Fibroblast of pulmonary artery (primary cell): ENCODE measurements at regions not wholly inside any gene's neighbourhood (a gene's known extent, or its start where the extent isn't known, plus 50 kb on each side); places are given as distances from the start of the nearest gene placed in this dataset.
A peak's percentile ranks its signal among the peaks of the same experiment; 100 is the strongest.

Experiments used
- DNase-seq: peaks from one replicate; pipeline ENCODE4 v3.0.0-alpha.2; 2010; ENCODE audit warnings: low read depth
- H3K4me3 ChIP-seq: replicated peaks from 2 replicates; pipeline ENCODE4 v1.5.1; 2011; ENCODE audit warnings: low read depth, mild to moderate bottlenecking, control low read depth, low read length, moderate library complexity
- CTCF ChIP-seq: IDR thresholded peaks from 2 replicates; pipeline ENCODE4 v1.5.1; 2011; ENCODE audit warnings: mild to moderate bottlenecking, control low read depth, low read length, inconsistent platforms; ENCODE audit errors: missing control alignments

- no peak for TF ChIP-seq CTCF
- DNase-seq, result no peak
- no peak overlapping the region for H3K4me3 ChIP-seq
These were observed 307.3 kb upstream of the KLF3 start for GRCh38 chr4:38356686-38357085.

- no peak for TF ChIP-seq CTCF
- H3K4me3 ChIP-seq, result no peak overlapping the region
- DNase-seq, result no peak
These were observed 306.5 kb upstream of the KLF3 start for GRCh38 chr4:38357546-38357945.

- TF ChIP-seq CTCF, result no peak
- DNase-seq, result no peak
- no peak overlapping the region for H3K4me3 ChIP-seq
These were observed 304.9 kb upstream of the KLF3 start for GRCh38 chr4:38359113-38359512.

- H3K4me3 ChIP-seq, result no peak overlapping the region
- peak; percentile 16 for DNase-seq
- no peak for TF ChIP-seq CTCF
These were observed 303.8 kb upstream of the KLF3 start for GRCh38 chr4:38360201-38360600.

GRCh38 chr4:38364383-38364963 is 299.5 kb upstream of the KLF3 start:
- no peak for TF ChIP-seq CTCF
- H3K4me3 ChIP-seq, result no peak overlapping the region
- no peak for DNase-seq

GRCh38 chr4:38365261-38365660 is 298.7 kb upstream of the KLF3 start:
- DNase-seq, result no peak
- no peak overlapping the region for H3K4me3 ChIP-seq
- no peak for TF ChIP-seq CTCF

GRCh38 chr4:38365748-38366310 is 298.2 kb upstream of the KLF3 start:
- no peak overlapping the region for H3K4me3 ChIP-seq
- no peak for TF ChIP-seq CTCF
- DNase-seq, result no peak
